ENCODE measurements at regions not wholly inside any gene's neighbourhood (a gene's known extent, or its start where the extent isn't known, plus 50 kb on each side); places are given as distances from the start of the nearest gene placed in this dataset.

DNA sequence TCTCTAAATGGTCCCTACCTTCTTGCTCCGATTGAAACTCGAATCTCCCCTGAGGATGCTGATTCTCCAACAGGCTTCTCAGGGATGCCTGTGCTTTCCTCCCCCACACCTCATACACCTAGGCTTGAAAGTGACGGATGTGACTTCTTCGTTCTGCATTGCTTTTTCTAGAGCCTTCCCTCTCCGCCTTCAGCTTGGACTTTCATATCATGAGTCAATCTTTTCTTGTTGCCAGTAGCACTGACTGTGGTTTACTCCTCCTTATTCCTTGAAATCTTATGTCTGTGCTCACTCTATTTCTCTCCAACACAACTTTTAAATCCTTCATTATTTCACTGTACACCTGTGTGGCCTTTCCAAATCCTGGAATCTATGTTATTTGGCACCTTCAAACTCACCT, 451.4 kb downstream of the TMX3 start:
- TF ChIP-seq CTCF (IDR thresholded peaks at IDR 0.05) (no peak), POLR2A (IDR thresholded peaks at IDR 0.05) (no peak)
